ENCODE measurements at regions not wholly inside any gene's neighbourhood (a gene's known extent, or its start where the extent isn't known, plus 50 kb on each side); places are given as distances from the start of the nearest gene placed in this dataset.

DNA sequence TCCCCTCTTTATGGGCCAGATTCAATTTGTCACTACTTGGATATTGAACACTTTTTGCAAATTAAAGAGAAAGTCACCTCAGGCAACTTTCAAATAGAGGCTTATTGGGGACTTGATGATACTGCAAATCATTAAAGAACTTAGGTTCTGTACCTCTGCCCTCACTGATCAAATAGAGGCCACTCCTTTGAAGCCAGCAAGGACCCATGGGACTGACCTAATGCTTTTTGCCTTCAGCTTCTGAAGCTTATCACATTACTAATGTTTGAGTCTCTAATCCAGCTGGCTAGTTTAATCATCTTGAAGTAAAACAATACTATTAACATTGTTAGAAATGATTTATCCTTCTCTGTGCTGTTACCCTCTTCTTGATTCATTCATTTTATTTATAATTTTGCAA, 93.0 kb upstream of the ZNF800 start:
- Histone ChIP-seq H3K4me2 (ENCODE audit: low read length) (no peak overlapping the region), H3K9ac (ENCODE audit: low read length) (no peak overlapping the region), H2AFZ (ENCODE audit: low read depth, low read length, poor library complexity, severe bottlenecking) (no peak overlapping the region), H4K20me1 (ENCODE audit: insufficient read depth) (no peaks in the 10 kb centered on the region; the same call in 1 of the 2 replicates), H3K9me3 (ENCODE audit: control insufficient read depth in 1 of 2, insufficient read depth in 1 of 2, low read depth in 1 of 2, low read length in 2 of 2) (no peaks in the 10 kb centered on the region), H3K36me3 (ENCODE audit: control insufficient read depth in 1 of 2, insufficient read depth in 2 of 2, low read length in 2 of 2) (no peaks in the 10 kb centered on the region), H3K4me3 (replicated peaks in 1 of 2; ENCODE audit: low read depth in 1 of 2, low read length in 2 of 2) (no peak overlapping the region), H3K27me3 (ENCODE audit: insufficient read depth, low read length) (peaks cover 20% of the 10 kb centered on the region), H3K4me1 (ENCODE audit: control insufficient read depth in 1 of 2, insufficient read depth in 2 of 2, low read length in 2 of 2) (peaks cover 0 to 6% of the 10 kb centered on the region in 2 experiments; a peak in 2 of 4 replicates), H3K27ac (ENCODE audit: low read depth, low read length) (no peak overlapping the region), H3K79me2 (ENCODE audit: insufficient read depth, low read length) (no peaks in the 10 kb centered on the region), H3K9me2 (ENCODE audit: insufficient read depth) (no peaks in the 10 kb centered on the region)
- CTCF ChIA-PET = no interaction called here
- BruUV-seq (replicated peaks) = no TSS peak
- no peak for TF ChIP-seq FOSL1 (IDR thresholded peaks at IDR 0.05; ENCODE audit: low read depth)
- TF ChIP-seq POLR2A (IDR thresholded peaks at IDR 0.05; ENCODE audit: borderline replicate concordance, extremely low read depth, insufficient read depth, insufficient read length) = no peak
- no peak for TF ChIP-seq EZH2 (IDR thresholded peaks at IDR 0.05)
- no peak for TF ChIP-seq RAD21 (IDR thresholded peaks at IDR 0.05; ENCODE audit: low read depth)
- no peak for DNase-seq (ENCODE audit: low read depth, low spot score)
- POLR2A ChIA-PET = no interaction called here
- no peak for ATAC-seq
- intact Hi-C loops (cut with micrococcal nuclease) = no loop called here
- RAD21 ChIA-PET (ENCODE audit: low non-redundant PET in 1 of 2, low total read pairs in 2 of 2, uncharacterized antibody in 2 of 2, unreplicated experiment in 2 of 2) = no interaction called here

DNA sequence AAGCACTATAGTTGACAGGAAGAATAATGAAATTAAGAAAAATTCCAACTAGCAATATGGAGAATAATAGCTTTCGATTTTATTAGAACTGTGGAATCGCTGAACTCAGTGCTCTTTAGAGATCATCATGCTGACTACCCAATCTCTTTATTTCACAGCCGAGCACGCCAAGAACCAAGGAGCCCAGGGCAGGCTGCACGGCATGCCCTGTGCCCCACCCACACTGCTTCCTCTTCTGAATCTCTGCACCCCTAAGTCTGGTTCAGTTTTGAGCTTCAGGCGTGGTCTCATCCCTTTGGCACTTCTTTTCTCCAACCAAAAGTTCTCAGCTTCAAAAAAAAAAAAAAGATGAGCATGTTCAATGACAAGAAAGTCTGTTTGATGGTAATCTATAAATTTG, 92.4 kb upstream of the ZNF800 start:
- Histone ChIP-seq H3K36me3 (ENCODE audit: control insufficient read depth in 1 of 2, insufficient read depth in 2 of 2, low read length in 2 of 2) (no peaks in the 10 kb centered on the region), H3K9me2 (ENCODE audit: insufficient read depth) (no peaks in the 10 kb centered on the region), H3K4me3 (replicated peaks in 1 of 2; ENCODE audit: low read depth in 1 of 2, low read length in 2 of 2) (no peak overlapping the region), H3K4me1 (ENCODE audit: control insufficient read depth in 1 of 2, insufficient read depth in 2 of 2, low read length in 2 of 2) (peaks cover 0 to 6% of the 10 kb centered on the region in 2 experiments; a peak in 2 of 4 replicates), H4K20me1 (ENCODE audit: insufficient read depth) (no peaks in the 10 kb centered on the region; the same call in 1 of the 2 replicates), H3K9ac (ENCODE audit: low read length) (no peak overlapping the region), H3K9me3 (ENCODE audit: control insufficient read depth in 1 of 2, insufficient read depth in 1 of 2, low read depth in 1 of 2, low read length in 2 of 2) (no peaks in the 10 kb centered on the region), H3K27ac (ENCODE audit: low read depth, low read length) (no peak overlapping the region), H3K4me2 (ENCODE audit: low read length) (no peak overlapping the region), H3K79me2 (ENCODE audit: insufficient read depth, low read length) (no peaks in the 10 kb centered on the region), H2AFZ (ENCODE audit: low read depth, low read length, poor library complexity, severe bottlenecking) (no peak overlapping the region), H3K27me3 (ENCODE audit: insufficient read depth, low read length) (peaks cover 24% of the 10 kb centered on the region)
- DNase-seq (ENCODE audit: low read depth, low spot score) (no peak), ATAC-seq (no peak)
- intact Hi-C loops (cut with micrococcal nuclease) = no loop called here
- RAD21 ChIA-PET (ENCODE audit: low non-redundant PET in 1 of 2, low total read pairs in 2 of 2, uncharacterized antibody in 2 of 2, unreplicated experiment in 2 of 2) = no interaction called here
- CTCF ChIA-PET = no interaction called here
- POLR2A ChIA-PET = no interaction called here
- no TSS peak for BruUV-seq (replicated peaks)
- TF ChIP-seq CTCF (IDR thresholded peaks at IDR 0.05 in 2 of 3, conservative IDR thresholded peaks at IDR 0.05 in 1 of 3; ENCODE audit: borderline replicate concordance in 1 of 3, insufficient read depth in 1 of 3, low read depth in 2 of 3, low read length in 2 of 3) (no peak), TCF7L2 (IDR thresholded peaks at IDR 0.05; ENCODE audit: borderline replicate concordance, extremely low read depth, insufficient read depth, insufficient read length) (no peak), RAD21 (IDR thresholded peaks at IDR 0.05; ENCODE audit: low read depth) (no peak), ATF3 (IDR thresholded peaks at IDR 0.05) (no peak), SIN3A (IDR thresholded peaks at IDR 0.05; ENCODE audit: low read depth) (no peak), POLR2AphosphoS5 (IDR thresholded peaks at IDR 0.05; ENCODE audit: low read depth, low read length) (no peak), CEBPB (IDR thresholded peaks at IDR 0.05; ENCODE audit: low read depth) (no peak), JUND (IDR thresholded peaks at IDR 0.05) (no peak), FOSL1 (IDR thresholded peaks at IDR 0.05; ENCODE audit: low read depth) (no peak), EZH2 (IDR thresholded peaks at IDR 0.05) (no peak), POLR2A (IDR thresholded peaks at IDR 0.05; ENCODE audit: borderline replicate concordance, extremely low read depth, insufficient read depth, insufficient read length) (no peak), YY1 (IDR thresholded peaks at IDR 0.05; ENCODE audit: extremely low read depth, insufficient replicate concordance, low read depth, low read length) (no peak), SRF (IDR thresholded peaks at IDR 0.05; ENCODE audit: low read depth) (no peak), SP1 (IDR thresholded peaks at IDR 0.05; ENCODE audit: low read depth) (no peak), MAX (IDR thresholded peaks at IDR 0.05) (no peak), ZBTB33 (IDR thresholded peaks at IDR 0.05; ENCODE audit: extremely low read depth, insufficient replicate concordance, low read length) (no peak), CBX3 (IDR thresholded peaks at IDR 0.05; ENCODE audit: low read depth) (no peak), EGR1 (IDR thresholded peaks at IDR 0.05; ENCODE audit: low read depth) (no peak), ELF1 (IDR thresholded peaks at IDR 0.05; ENCODE audit: borderline replicate concordance, low read depth) (no peak)

All from HCT116 (cell line).